NCI-H345 (cell line): ENCODE measurements at regions not wholly inside any gene's neighbourhood (a gene's known extent, or its start where the extent isn't known, plus 50 kb on each side); places are given as distances from the start of the nearest gene placed in this dataset.
A peak's percentile ranks its signal among the peaks of the same experiment; 100 is the strongest.
"Not testable (repeated sequence)": the region's sequence is repeated elsewhere in the genome, so short reads cannot be mapped to it uniquely, and the experiment has no call there.

Source experiments
- DNase-seq: peaks from one replicate; lab custom pipeline; 2025; lab: John Stamatoyannopoulos, UW

GRCh38 chr14:46433381-46433780, 218.2 kb downstream of the RPL10L start:
- DNase-seq: no peak

GRCh38 chr14:46432516-46432915, 219.1 kb downstream of the RPL10L start:
- no peak for DNase-seq

GRCh38 chr14:46417066-46417465, 234.5 kb downstream of the RPL10L start:
- DNase-seq: no peak

DNA sequence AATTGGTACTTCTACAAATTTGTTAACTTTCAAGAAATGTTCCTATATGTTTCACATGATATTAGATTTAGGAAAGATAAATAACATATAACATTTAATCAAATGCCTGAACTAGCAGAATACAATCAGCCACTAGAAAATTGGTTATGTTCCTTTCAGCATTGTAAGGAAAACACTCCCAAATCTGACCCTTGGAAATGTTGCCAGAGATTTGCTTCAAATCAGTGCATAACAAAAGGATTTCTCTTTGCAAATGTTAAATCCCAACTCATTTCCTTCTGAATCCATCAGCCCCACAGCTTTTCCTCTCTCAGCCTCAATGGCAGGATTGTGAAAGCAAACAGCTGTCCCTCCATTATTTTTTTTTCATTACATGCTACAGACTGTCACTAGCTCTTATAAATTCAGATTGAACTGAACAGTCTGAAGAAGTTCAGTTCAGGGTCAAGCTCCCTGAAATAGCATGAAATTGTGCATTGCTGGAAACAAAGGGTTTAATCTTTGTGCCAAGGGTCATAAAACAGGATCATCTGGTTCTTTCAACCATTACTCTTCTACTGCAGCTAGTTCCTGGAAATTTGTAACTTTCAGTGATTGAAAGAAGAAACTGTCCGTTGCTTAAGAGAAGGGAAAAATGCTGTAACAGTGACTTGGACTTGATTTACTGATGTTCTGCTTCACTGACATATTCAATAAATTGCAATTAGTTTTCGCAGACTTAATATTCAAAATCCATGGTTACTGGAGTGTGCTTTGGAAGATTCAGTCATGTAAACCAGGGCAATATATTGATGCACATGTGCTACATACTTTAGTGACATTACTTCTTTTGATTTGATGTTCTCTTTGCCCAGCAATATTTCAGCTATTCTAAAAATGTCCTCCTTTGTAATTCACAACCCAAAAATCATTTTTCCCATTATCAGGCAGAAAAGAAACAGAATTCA, 246.4 kb downstream of the RPL10L start:
- DNase-seq: no peak

- not testable (repeated sequence) for DNase-seq
Observed at GRCh38 chr14:46402001-46402690, 249.4 kb downstream of the RPL10L start.

- DNase-seq: no peak
Observed at GRCh38 chr14:46401066-46401465, 250.5 kb downstream of the RPL10L start.

GRCh38 chr14:46399049-46399448, 252.5 kb downstream of the RPL10L start:
- peak; percentile 10 for DNase-seq

DNA sequence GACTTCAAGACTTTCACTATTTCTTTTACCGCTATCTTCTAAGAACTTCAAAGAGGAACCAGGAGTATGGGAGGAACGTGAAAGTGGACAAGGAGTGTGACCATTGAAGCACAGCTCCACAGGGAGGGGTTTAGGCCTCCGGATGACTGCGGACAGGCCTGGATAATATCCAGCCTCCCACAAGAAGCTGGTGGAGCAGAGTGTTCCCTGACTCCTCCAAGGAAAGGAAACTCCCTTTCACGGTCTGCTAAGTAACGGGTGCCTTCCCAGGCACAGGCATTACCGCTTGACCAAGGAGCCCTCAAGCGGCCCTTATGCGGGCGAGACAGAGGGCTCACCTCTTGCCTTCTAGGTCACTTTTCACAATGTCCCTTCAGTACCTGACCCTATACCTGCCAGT, 267.0 kb downstream of the RPL10L start:
- DNase-seq: no peak

DNA sequence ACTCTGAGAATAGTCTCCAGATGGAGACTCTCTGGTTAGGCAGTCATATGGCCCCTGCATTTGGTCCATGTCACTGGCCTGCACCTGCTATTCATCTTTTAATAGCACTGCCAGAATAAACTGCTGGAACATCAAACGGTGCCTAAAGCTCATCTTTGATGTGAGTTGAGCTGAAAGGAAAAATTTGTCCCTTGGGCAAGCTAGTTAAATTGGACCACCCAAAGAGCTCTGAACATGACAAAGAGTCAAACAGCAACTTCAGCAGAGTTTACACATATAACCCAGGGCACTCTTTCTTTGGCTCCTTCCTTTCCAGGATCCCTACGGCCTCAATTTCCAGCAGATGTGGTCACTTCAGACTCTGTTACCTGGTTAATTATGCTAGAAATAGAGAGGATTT, 269.9 kb downstream of the RPL10L start:
- no peak for DNase-seq

- no peak for DNase-seq
Observed at GRCh38 chr14:46378248-46378647, 273.3 kb downstream of the RPL10L start.

- DNase-seq: no peak
Observed at GRCh38 chr14:46377305-46377704, 274.3 kb downstream of the RPL10L start.

DNA sequence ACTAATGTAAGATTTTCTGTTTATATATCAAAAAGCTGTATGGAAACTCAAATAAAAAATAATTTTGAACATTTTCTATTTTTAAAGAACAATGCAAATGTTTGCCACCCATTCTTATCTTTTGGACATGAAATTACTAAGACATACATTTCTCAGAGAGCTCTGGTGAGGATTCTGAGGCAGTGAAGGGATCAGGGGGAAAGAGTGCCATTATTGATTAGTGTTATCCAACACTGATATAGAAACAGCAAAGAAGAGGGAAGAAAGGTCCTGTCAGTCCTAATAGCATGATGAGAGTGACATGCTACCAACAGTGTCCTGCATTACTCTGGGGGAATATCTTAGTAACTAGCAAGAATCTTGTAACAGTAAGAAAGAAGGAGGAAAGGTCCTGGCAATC, 282.2 kb downstream of the RPL10L start:
- DNase-seq: no peak

- no peak for DNase-seq
Observed at GRCh38 chr14:46368275-46368674, 283.3 kb downstream of the RPL10L start.

DNA sequence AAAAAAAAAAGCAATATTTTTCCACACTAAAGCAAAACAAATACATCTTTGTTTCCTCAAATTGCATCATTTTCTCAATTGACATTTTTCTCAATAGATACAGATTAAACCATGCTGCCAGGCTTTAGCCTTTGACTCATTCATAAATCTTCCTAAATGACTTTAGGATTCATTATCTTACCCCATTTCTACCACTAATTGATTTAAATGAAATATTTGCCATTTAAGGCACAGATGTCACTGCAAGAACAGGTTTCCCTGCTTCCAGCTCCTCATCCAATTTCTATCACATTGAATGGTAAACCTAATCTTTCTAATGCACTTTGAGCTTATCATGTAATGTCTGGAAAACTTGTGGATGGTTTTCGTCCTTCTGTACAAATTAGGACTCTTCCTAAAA, 298.7 kb downstream of the RPL10L start:
- no peak for DNase-seq

GRCh38 chr14:46344327-46344937, 307.1 kb downstream of the RPL10L start:
- DNase-seq: peak; percentile 38

GRCh38 chr14:46325777-46326176, 325.8 kb downstream of the RPL10L start:
- DNase-seq: no peak

GRCh38 chr14:46325157-46325556, 326.4 kb downstream of the RPL10L start:
- no peak for DNase-seq

DNA sequence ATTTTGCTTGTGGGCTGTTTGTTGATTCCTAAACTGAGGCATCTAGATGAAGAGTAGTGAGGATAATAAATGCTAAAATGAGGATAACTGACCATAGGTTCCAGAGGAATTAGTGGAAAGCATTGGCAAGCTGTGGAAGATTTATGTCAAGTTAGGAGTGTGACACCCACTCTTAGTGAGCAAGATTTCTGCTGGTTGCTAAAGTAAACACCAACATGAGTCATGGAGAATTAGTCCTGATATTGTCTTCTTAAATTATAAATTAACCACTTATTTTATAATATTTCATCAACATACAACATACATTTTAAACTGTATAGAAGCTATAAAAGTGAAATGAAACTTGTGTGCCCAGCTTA, 328.2 kb downstream of the RPL10L start:
- no peak for DNase-seq

GRCh38 chr14:46322730-46323403, 328.7 kb downstream of the RPL10L start:
- no peak for DNase-seq

- no peak for DNase-seq
Observed at GRCh38 chr14:46322076-46322475, 329.5 kb downstream of the RPL10L start.

- no peak for DNase-seq
Observed at GRCh38 chr14:46306267-46306666, 345.3 kb downstream of the RPL10L start.

DNA sequence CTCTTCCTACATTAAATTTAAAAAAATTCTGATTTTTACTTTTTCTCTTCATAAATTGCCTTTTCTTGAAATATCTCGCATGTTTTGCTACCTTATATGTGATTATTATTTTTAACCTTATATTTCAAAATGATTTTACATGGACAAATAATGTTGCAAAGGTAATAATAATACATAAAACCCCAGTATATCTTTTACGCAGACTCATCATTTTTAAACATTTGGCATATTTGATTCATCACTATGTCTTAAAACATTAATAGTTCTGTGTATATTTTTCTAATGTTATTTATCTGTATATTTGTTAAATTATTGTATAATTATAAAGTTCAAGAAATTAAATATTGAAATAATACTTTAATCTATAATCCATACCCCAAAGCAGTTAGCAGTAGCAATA, 350.8 kb downstream of the RPL10L start:
- no peak for DNase-seq
